ENCODE measurements at regions not wholly inside any gene's neighbourhood (a gene's known extent, or its start where the extent isn't known, plus 50 kb on each side); places are given as distances from the start of the nearest gene placed in this dataset.

DNA sequence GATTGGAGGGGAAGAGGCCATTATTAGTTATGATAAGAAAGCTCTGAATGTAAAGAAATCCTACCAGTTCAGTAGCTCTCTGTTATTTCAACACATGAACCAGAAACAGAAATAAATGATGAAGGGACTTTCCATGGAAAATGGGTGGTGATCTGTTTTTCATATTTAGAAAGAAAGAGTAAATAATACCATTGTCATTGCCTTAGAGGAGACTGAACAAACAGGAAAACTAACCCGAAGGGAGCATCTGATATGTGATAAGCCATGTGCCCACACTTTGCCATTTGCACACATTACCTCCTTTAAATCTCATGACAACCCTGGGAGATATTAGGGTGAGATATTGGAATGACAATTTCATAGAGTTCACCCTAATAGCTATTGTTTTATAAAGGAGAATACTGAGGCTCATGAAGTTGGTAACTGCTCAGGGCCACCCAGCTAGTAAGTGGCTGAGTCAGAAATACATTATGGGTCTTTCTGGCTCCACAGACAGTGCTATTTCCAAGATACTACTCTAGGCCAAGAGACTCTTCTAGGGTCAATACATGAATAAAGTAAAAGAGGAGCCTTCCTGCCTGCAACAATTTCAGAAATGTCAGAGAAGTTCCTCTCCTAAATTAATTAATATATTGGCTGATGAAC lies 111.0 kb upstream of the SLIT3 start:
- no peak overlapping the region for H3K4me2 ChIP-seq
- no peak for DNase-seq (ENCODE audit: low spot score)
- no peak overlapping the region for H3K4me3 Mint-ChIP-seq
- TF ChIP-seq, protein P1, sequence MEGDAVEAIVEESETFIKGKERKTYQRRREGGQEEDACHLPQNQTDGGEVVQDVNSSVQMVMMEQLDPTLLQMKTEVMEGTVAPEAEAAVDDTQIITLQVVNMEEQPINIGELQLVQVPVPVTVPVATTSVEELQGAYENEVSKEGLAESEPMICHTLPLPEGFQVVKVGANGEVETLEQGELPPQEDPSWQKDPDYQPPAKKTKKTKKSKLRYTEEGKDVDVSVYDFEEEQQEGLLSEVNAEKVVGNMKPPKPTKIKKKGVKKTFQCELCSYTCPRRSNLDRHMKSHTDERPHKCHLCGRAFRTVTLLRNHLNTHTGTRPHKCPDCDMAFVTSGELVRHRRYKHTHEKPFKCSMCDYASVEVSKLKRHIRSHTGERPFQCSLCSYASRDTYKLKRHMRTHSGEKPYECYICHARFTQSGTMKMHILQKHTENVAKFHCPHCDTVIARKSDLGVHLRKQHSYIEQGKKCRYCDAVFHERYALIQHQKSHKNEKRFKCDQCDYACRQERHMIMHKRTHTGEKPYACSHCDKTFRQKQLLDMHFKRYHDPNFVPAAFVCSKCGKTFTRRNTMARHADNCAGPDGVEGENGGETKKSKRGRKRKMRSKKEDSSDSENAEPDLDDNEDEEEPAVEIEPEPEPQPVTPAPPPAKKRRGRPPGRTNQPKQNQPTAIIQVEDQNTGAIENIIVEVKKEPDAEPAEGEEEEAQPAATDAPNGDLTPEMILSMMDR (IDR thresholded peaks at IDR 0.05) = no peak
- TF ChIP-seq EZH2 (IDR thresholded peaks at IDR 0.05) = no peak
- no peak for TF ChIP-seq EZH2phosphoT487 (IDR thresholded peaks at IDR 0.05)
- no peaks in the 10 kb centered on the region for H3K27me3 ChIP-seq
- H3K9me3 ChIP-seq (ENCODE audit: low read depth) = no peaks in the 10 kb centered on the region
- H3K9me3 Mint-ChIP-seq = no peaks in the 10 kb centered on the region
- no peak overlapping the region for H3K4me3 ChIP-seq
- H3K36me3 ChIP-seq = no peaks in the 10 kb centered on the region
- H4K20me1 ChIP-seq (ENCODE audit: low read depth) = no peaks in the 10 kb centered on the region
- no peaks in the 10 kb centered on the region for H3K79me2 ChIP-seq (ENCODE audit: low read depth)
- peaks cover 7% of the 10 kb centered on the region for H3K4me1 ChIP-seq
- H3K27me3 Mint-ChIP-seq (ENCODE audit: insufficient read depth, low read depth) = peaks cover 5% of the 10 kb centered on the region
- no peaks in the 10 kb centered on the region for H3K36me3 Mint-ChIP-seq
- H3K27ac Mint-ChIP-seq = no peak overlapping the region
- H3K27ac ChIP-seq = no peak overlapping the region
- H2AFZ ChIP-seq (replicated peaks) = no peak overlapping the region
- H3K9ac ChIP-seq = no peak overlapping the region
- H3F3A ChIP-seq (ENCODE audit: low read depth) = no peaks in the 10 kb centered on the region
- peaks cover 15% of the 10 kb centered on the region for H3K4me1 Mint-ChIP-seq

- no peaks in the 10 kb centered on the region for H3F3A ChIP-seq (ENCODE audit: low read depth)
- Mint-ChIP-seq H3K27me3 (ENCODE audit: insufficient read depth, low read depth) (peaks cover 3% of the 10 kb centered on the region), H3K36me3 (no peaks in the 10 kb centered on the region), H3K4me3 (no peak overlapping the region), H3K9me3 (no peaks in the 10 kb centered on the region), H3K4me1 (peaks cover 8% of the 10 kb centered on the region), H3K27ac (no peak overlapping the region)
- no peak overlapping the region for H3K4me2 ChIP-seq
- no peak overlapping the region for H3K9ac ChIP-seq
- no peaks in the 10 kb centered on the region for H3K27me3 ChIP-seq
- TF ChIP-seq EZH2phosphoT487 (IDR thresholded peaks at IDR 0.05) = no peak
- TF ChIP-seq, protein P1 (IDR thresholded peaks at IDR 0.05) = no peak
- no peak for TF ChIP-seq EZH2 (IDR thresholded peaks at IDR 0.05)
- no peaks in the 10 kb centered on the region for H3K9me3 ChIP-seq (ENCODE audit: low read depth)
- H3K36me3 ChIP-seq = no peaks in the 10 kb centered on the region
- no peaks in the 10 kb centered on the region for H4K20me1 ChIP-seq (ENCODE audit: low read depth)
- no peak for DNase-seq (ENCODE audit: low spot score)
- no peak overlapping the region for H3K27ac ChIP-seq
- no peak overlapping the region for H3K4me3 ChIP-seq
- no peak overlapping the region for H2AFZ ChIP-seq (replicated peaks)
- peaks cover under 1% of the 10 kb centered on the region for H3K4me1 ChIP-seq
- H3K79me2 ChIP-seq (ENCODE audit: low read depth) = no peaks in the 10 kb centered on the region
Observed at GRCh38 chr5:169410996-169411783, 110.3 kb upstream of the SLIT3 start.

GRCh38 chr5:169408731-169409130 lies 107.8 kb upstream of the SLIT3 start:
- Mint-ChIP-seq H3K4me1 (peaks cover 5% of the 10 kb centered on the region), H3K4me3 (no peak overlapping the region), H3K9me3 (no peaks in the 10 kb centered on the region), H3K27ac (no peak overlapping the region), H3K36me3 (no peaks in the 10 kb centered on the region), H3K27me3 (ENCODE audit: insufficient read depth, low read depth) (no peaks in the 10 kb centered on the region)
- Histone ChIP-seq H3K36me3 (no peaks in the 10 kb centered on the region), H3K4me3 (no peak overlapping the region), H4K20me1 (ENCODE audit: low read depth) (no peaks in the 10 kb centered on the region), H3F3A (ENCODE audit: low read depth) (no peaks in the 10 kb centered on the region), H3K79me2 (ENCODE audit: low read depth) (no peaks in the 10 kb centered on the region), H3K27ac (no peak overlapping the region), H3K27me3 (no peaks in the 10 kb centered on the region), H3K9ac (no peak overlapping the region), H3K4me2 (no peak overlapping the region), H3K9me3 (ENCODE audit: low read depth) (no peaks in the 10 kb centered on the region), H2AFZ (replicated peaks) (no peak overlapping the region), H3K4me1 (no peaks in the 10 kb centered on the region)
- DNase-seq (ENCODE audit: low spot score) = no peak
- TF ChIP-seq EZH2 (IDR thresholded peaks at IDR 0.05) (no peak), EZH2phosphoT487 (IDR thresholded peaks at IDR 0.05) (no peak)
- TF ChIP-seq, protein P1 (IDR thresholded peaks at IDR 0.05) = no peak

All from neural progenitor cell (in vitro differentiated cells).